Naive thymus-derived CD4-positive, alpha-beta T cell (primary cell): ENCODE measurements at regions not wholly inside any gene's neighbourhood (a gene's known extent, or its start where the extent isn't known, plus 50 kb on each side); places are given as distances from the start of the nearest gene placed in this dataset.

ENCODE experiments used
- ATAC-seq: fragments of 150-1000 bp; cut with Tn5 transposase; 2 replicates; pipeline ENCODE4 v1.10.0; 2021; ENCODE audit warnings: mild to moderate bottlenecking, moderate library complexity
- CTCF ChIA-PET: fragments of 350-600 bp; sonication (Branson Sonifier 250); formaldehyde crosslinking; loops from one replicate; lab custom pipeline; 2021; ENCODE audit warnings: antibody characterized with exemption; lab: Charles Lee
- POLR2A ChIA-PET: fragments of 350-600 bp; sonication (Branson Sonifier 250); formaldehyde crosslinking; loops from one replicate; lab custom pipeline; 2021; ENCODE audit warnings: antibody characterized with exemption, inconsistent platforms; lab: Charles Lee
- DNase-seq, 9 donors: peaks; one replicate each; pipeline versions ENCODE4 v3.0.0 to v3.0.0-alpha.2; 2020 to 2022; ENCODE audit warnings: mixed read lengths in 1 of 9
- H3K27ac ChIP-seq: one replicate; pipeline ENCODE4 v1.7.0; 2013; ENCODE audit warnings: mild to moderate bottlenecking, low read depth, low read length, moderate library complexity
- H3K27me3 ChIP-seq, 2 donors: one replicate each; pipeline ENCODE4 v1.7.0; 2013; ENCODE audit warnings: low read length in 2 of 2, mild to moderate bottlenecking in 2 of 2, moderate library complexity in 2 of 2; ENCODE audit not compliant: control insufficient read depth in 2 of 2, insufficient read depth in 2 of 2
- H3K36me3 ChIP-seq, 3 experiments: 1 replicate in 2 of 3; 2 replicates in 1 of 3; pipeline ENCODE4 v1.7.0; 2013; ENCODE audit warnings: low read length in 3 of 3, mild to moderate bottlenecking in 3 of 3, moderate library complexity in 1 of 3; ENCODE audit not compliant: insufficient read depth in 3 of 3, control insufficient read depth in 2 of 3
- H3K4me1 ChIP-seq, 2 donors: one replicate each; pipeline ENCODE4 v1.7.0; 2013; ENCODE audit warnings: low read length in 2 of 2, mild to moderate bottlenecking in 2 of 2, moderate library complexity in 1 of 2; ENCODE audit not compliant: control insufficient read depth in 2 of 2, insufficient read depth in 2 of 2
- H3K4me3 ChIP-seq: 2 replicates; pipeline ENCODE4 v1.7.0; 2013; ENCODE audit warnings: mild to moderate bottlenecking, low read length
- H3K9me3 ChIP-seq, 3 experiments: 1 replicate in 2 of 3; 2 replicates in 1 of 3; pipeline ENCODE4 v1.7.0; 2013; ENCODE audit warnings: low read length in 3 of 3; ENCODE audit not compliant: control insufficient read depth in 2 of 3
- H3K27ac Mint-ChIP-seq, 9 donors: one replicate each; pipeline ENCODE4 v1.8.0; 2020 to 2022; ENCODE audit warnings: mixed read lengths in 9 of 9, mild to moderate bottlenecking in 8 of 9, moderate library complexity in 5 of 9, inconsistent platforms in 2 of 9
- H3K27me3 Mint-ChIP-seq, 5 donors: one replicate each; pipeline ENCODE4 v1.8.0; 2021 to 2022; ENCODE audit warnings: mixed read lengths in 5 of 5, mild to moderate bottlenecking in 1 of 5
- H3K36me3 Mint-ChIP-seq, 5 donors: one replicate each; pipeline ENCODE4 v1.8.0; 2020 to 2022; ENCODE audit warnings: mixed read lengths in 5 of 5, mild to moderate bottlenecking in 3 of 5, inconsistent platforms in 1 of 5
- H3K4me1 Mint-ChIP-seq, 7 donors: one replicate each; pipeline ENCODE4 v1.8.0; 2020 to 2022; ENCODE audit warnings: mixed read lengths in 7 of 7, mild to moderate bottlenecking in 3 of 7, inconsistent platforms in 1 of 7
- H3K4me3 Mint-ChIP-seq, 10 donors: one replicate each; pipeline ENCODE4 v1.8.0; 2020 to 2022; ENCODE audit warnings: mild to moderate bottlenecking in 10 of 10, mixed read lengths in 10 of 10, moderate library complexity in 6 of 10, inconsistent platforms in 2 of 10
- H3K9me3 Mint-ChIP-seq, 11 donors: one replicate each; pipeline ENCODE4 v1.8.0; 2020 to 2022; ENCODE audit warnings: mixed read lengths in 11 of 11, mild to moderate bottlenecking in 4 of 11, inconsistent platforms in 1 of 11, moderate library complexity in 1 of 11
- intact Hi-C, 2 donors: fragments of 100-400 bp; cut with micrococcal nuclease; formaldehyde crosslinking; loops; one replicate each; pipeline ENCODE4 v1.15.1; 2023

DNA sequence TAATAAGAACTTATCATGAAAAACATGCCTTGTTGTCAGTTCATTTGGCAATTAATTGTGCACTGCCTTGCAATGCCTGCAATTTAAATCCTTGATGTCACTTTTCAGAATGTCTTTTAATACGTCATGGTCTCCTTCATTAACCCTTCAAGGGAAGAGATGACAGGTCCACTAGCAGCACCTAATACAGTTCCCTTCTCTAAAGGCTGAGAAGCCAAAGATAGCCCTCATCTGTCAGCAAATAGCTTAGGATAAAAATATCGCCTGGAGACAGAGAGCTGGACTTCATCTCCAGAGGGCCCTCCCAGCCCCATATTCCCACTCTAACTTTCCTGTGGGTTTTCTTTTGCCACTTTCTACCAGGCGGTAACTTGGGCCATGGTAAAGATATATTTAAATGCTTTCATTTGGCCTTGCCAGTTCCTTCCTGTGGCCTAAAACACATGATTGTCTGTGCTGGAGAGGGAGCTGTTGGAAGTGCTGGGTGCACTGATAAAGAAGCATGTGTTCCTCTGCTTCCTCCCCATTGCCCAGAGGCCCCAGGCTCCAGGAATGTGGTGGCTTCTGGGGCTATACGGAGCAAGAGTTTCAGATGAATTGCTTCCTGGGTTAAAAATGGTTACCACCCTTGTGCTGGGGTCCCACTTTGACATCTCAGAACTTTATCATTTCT, 76.3 kb upstream of the UMPS start:
- peaks cover 0 to 7% (median 3%) of the 10 kb centered on the region in 7 donors for H3K4me1 Mint-ChIP-seq
- Histone ChIP-seq H3K27ac (no peak overlapping the region), H3K4me3 (no peak overlapping the region), H3K27me3 (no peaks in the 10 kb centered on the region), H3K9me3 (no peaks in the 10 kb centered on the region), H3K36me3 (no peaks in the 10 kb centered on the region), H3K4me1 (no peaks in the 10 kb centered on the region)
- ChIA-PET POLR2A (no interaction called here), CTCF (no interaction called here)
- H3K27me3 Mint-ChIP-seq = peaks cover 0 to 38% (median 7%) of the 10 kb centered on the region in 5 donors
- peaks cover 0 to 4% (median 0%) of the 10 kb centered on the region in 5 donors for H3K36me3 Mint-ChIP-seq
- DNase-seq (no peak), ATAC-seq (no peak)
- H3K4me3 Mint-ChIP-seq = no peak overlapping the region
- peaks cover 0 to 2% (median 0%) of the 10 kb centered on the region in 11 donors for H3K9me3 Mint-ChIP-seq
- intact Hi-C loops = no loop called here
- H3K27ac Mint-ChIP-seq = no peak overlapping the region

DNA sequence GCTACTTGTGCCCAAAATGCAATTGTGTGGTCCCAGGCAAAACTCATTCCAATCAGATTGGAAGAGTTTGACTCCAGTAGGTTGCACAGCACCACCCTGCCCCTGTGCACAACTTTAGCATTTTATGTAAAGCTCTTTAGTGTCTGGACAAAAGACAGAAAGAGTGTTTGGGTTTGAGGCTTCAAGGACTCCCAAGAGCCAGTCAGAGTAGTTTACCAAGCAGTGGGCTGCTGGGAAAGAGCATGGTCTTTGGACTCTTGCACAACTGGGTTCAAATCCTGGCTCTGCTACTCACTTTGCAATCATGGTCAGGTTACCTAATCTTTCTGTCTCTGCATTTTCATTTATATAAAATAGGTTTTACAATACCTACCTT, 75.8 kb upstream of the UMPS start:
- Mint-ChIP-seq H3K27ac (no peak overlapping the region), H3K9me3 (peaks cover 0 to 2% (median 0%) of the 10 kb centered on the region in 11 donors), H3K4me1 (peaks cover 0 to 7% (median under 1%) of the 10 kb centered on the region in 7 donors), H3K4me3 (no peak overlapping the region), H3K27me3 (peaks cover 0 to 33% (median 7%) of the 10 kb centered on the region in 5 donors), H3K36me3 (peaks cover 0 to 4% (median 0%) of the 10 kb centered on the region in 5 donors)
- Histone ChIP-seq H3K27me3 (no peaks in the 10 kb centered on the region), H3K9me3 (no peaks in the 10 kb centered on the region), H3K36me3 (no peaks in the 10 kb centered on the region), H3K4me3 (no peak overlapping the region), H3K4me1 (no peaks in the 10 kb centered on the region), H3K27ac (no peak overlapping the region)
- ATAC-seq (no peak), DNase-seq (no peak)
- ChIA-PET CTCF (no interaction called here), POLR2A (no interaction called here)
- intact Hi-C loops = no loop called here

- Histone ChIP-seq H3K27ac (no peak overlapping the region), H3K9me3 (no peaks in the 10 kb centered on the region), H3K27me3 (no peaks in the 10 kb centered on the region), H3K36me3 (no peaks in the 10 kb centered on the region), H3K4me1 (no peaks in the 10 kb centered on the region), H3K4me3 (no peak overlapping the region)
- H3K9me3 Mint-ChIP-seq = peaks cover 0 to 2% (median 0%) of the 10 kb centered on the region in 11 donors
- H3K4me3 Mint-ChIP-seq = no peak overlapping the region
- intact Hi-C loops = no loop called here
- ChIA-PET CTCF (no interaction called here), POLR2A (no interaction called here)
- H3K27ac Mint-ChIP-seq = no peak overlapping the region
- H3K36me3 Mint-ChIP-seq = peaks cover 0 to 12% (median 0%) of the 10 kb centered on the region in 5 donors
- DNase-seq = no peak
- H3K27me3 Mint-ChIP-seq = peaks cover 0 to 31% (median 0%) of the 10 kb centered on the region in 5 donors
- peaks cover 0 to 4% (median 0%) of the 10 kb centered on the region in 7 donors for H3K4me1 Mint-ChIP-seq
- ATAC-seq = no peak
Measured at GRCh38 chr3:124656531-124656930, 73.7 kb upstream of the UMPS start.

GRCh38 chr3:124657138-124657537, 73.1 kb upstream of the UMPS start:
- no peaks in the 10 kb centered on the region for H3K4me1 ChIP-seq
- ChIA-PET POLR2A (no interaction called here), CTCF (no interaction called here)
- H3K4me3 Mint-ChIP-seq = no peak overlapping the region
- no peak overlapping the region for H3K27ac Mint-ChIP-seq
- intact Hi-C loops = no loop called here
- H3K27ac ChIP-seq = no peak overlapping the region
- DNase-seq (no peak), ATAC-seq (no peak)
- H3K4me3 ChIP-seq = no peak overlapping the region
- H3K4me1 Mint-ChIP-seq = no peaks in the 10 kb centered on the region
- peaks cover 0 to 12% (median 0%) of the 10 kb centered on the region in 5 donors for H3K36me3 Mint-ChIP-seq
- H3K27me3 Mint-ChIP-seq = peaks cover 0 to 35% (median 0%) of the 10 kb centered on the region in 5 donors
- H3K9me3 Mint-ChIP-seq = peaks cover 0 to 2% (median 0%) of the 10 kb centered on the region in 11 donors
- no peaks in the 10 kb centered on the region for H3K27me3 ChIP-seq
- H3K9me3 ChIP-seq = no peaks in the 10 kb centered on the region
- H3K36me3 ChIP-seq = no peaks in the 10 kb centered on the region

DNA sequence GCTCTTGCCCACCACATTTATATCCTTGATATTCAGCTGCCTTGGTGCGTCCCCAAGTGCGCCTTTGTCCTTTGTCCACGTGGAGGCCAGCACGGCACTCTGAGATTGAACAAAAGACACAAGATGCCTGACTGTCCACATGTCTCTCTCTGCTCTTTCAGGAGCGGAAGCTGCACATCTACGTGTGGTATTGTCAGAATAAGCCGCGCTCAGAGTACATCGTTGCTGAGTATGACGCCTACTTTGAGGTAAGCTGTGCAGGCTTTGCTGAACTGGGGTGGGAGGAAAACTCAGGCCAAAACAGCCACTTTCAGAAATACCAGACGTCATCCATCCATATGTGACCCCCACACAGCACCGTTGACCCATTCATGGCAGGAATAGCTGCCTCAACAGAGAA, 72.0 kb upstream of the UMPS start:
- Histone ChIP-seq H3K27ac (no peak overlapping the region), H3K4me3 (no peak overlapping the region), H3K27me3 (no peaks in the 10 kb centered on the region), H3K36me3 (no peaks in the 10 kb centered on the region), H3K9me3 (no peaks in the 10 kb centered on the region), H3K4me1 (no peaks in the 10 kb centered on the region)
- Mint-ChIP-seq H3K36me3 (peaks cover 0 to 8% (median 0%) of the 10 kb centered on the region in 5 donors), H3K27me3 (peaks cover 0 to 34% (median 0%) of the 10 kb centered on the region in 5 donors), H3K4me1 (no peaks in the 10 kb centered on the region), H3K4me3 (peak overlapping the region in 1 of 10 donors; percentile 51), H3K9me3 (no peaks in the 10 kb centered on the region), H3K27ac (no peak overlapping the region)
- POLR2A ChIA-PET = no interaction called here
- no peak for ATAC-seq
- intact Hi-C loops = no loop called here
- DNase-seq = no peak
- CTCF ChIA-PET = no interaction called here

GRCh38 chr3:124659175-124659574, 71.1 kb upstream of the UMPS start:
- ChIA-PET POLR2A (no interaction called here), CTCF (no interaction called here)
- Histone ChIP-seq H3K4me1 (no peaks in the 10 kb centered on the region), H3K4me3 (no peak overlapping the region), H3K27ac (no peak overlapping the region), H3K9me3 (no peaks in the 10 kb centered on the region), H3K36me3 (no peaks in the 10 kb centered on the region), H3K27me3 (no peaks in the 10 kb centered on the region)
- Mint-ChIP-seq H3K9me3 (peaks cover 0 to 2% (median 0%) of the 10 kb centered on the region in 11 donors), H3K4me3 (no peak overlapping the region), H3K27ac (no peak overlapping the region), H3K36me3 (peaks cover 0 to 8% (median 0%) of the 10 kb centered on the region in 5 donors), H3K4me1 (no peaks in the 10 kb centered on the region), H3K27me3 (peaks cover 0 to 37% (median 0%) of the 10 kb centered on the region in 5 donors)
- DNase-seq = no peak
- ATAC-seq = no peak
- intact Hi-C loops = no loop called here

GRCh38 chr3:124660599-124660998, 69.7 kb upstream of the UMPS start:
- Mint-ChIP-seq H3K9me3 (peaks cover 0 to 2% (median 0%) of the 10 kb centered on the region in 11 donors), H3K36me3 (peaks cover 0 to 8% (median 0%) of the 10 kb centered on the region in 5 donors), H3K27ac (peak overlapping the region in 1 of 9 donors; percentile 13), H3K27me3 (peaks cover 0 to 29% (median 0%) of the 10 kb centered on the region in 5 donors), H3K4me3 (no peak overlapping the region), H3K4me1 (no peaks in the 10 kb centered on the region)
- no peaks in the 10 kb centered on the region for H3K36me3 ChIP-seq
- DNase-seq (no peak), ATAC-seq (no peak)
- H3K4me3 ChIP-seq = no peak overlapping the region
- ChIA-PET POLR2A (no interaction called here), CTCF (no interaction called here)
- no peaks in the 10 kb centered on the region for H3K9me3 ChIP-seq
- no peaks in the 10 kb centered on the region for H3K4me1 ChIP-seq
- no peak overlapping the region for H3K27ac ChIP-seq
- H3K27me3 ChIP-seq = no peaks in the 10 kb centered on the region
- intact Hi-C loops = no loop called here
